ENCODE measurements at regions not wholly inside any gene's neighbourhood (a gene's known extent, or its start where the extent isn't known, plus 50 kb on each side); places are given as distances from the start of the nearest gene placed in this dataset.

DNA sequence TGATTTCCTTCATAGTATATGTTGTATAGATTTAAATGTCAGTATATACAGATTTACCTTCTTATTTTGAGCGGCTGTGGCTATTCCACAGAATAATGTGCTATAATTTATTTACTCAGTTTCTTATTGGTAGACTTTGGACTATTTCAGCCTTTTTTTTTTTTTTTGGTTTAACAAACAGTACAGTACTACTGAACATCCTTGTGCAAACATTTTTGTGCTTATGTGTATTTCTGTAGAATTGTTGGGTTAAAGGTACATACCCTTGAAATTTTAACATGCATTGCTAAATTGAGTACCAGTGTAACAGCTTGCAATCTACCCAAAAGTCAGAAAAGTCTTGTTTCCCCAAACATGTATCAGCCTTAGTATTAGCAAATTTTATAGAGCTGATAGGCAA lies 68.8 kb downstream of the HHEX start:
- peaks cover 18% of the 10 kb centered on the region for H3K9me1 ChIP-seq (ENCODE audit: insufficient read depth, low read length)
- H4K5ac ChIP-seq (ENCODE audit: low read depth, low read length), result no peak overlapping the region
- no peak overlapping the region for H3K4me3 ChIP-seq (ENCODE audit: insufficient read depth, low read depth, low read length)
- no peak overlapping the region for H2BK20ac ChIP-seq (ENCODE audit: low read depth, low read length)
- peaks cover 18% of the 10 kb centered on the region for H3K4me1 ChIP-seq (ENCODE audit: control insufficient read depth, insufficient read depth, low read length)
- H3K14ac ChIP-seq (replicated peaks; ENCODE audit: low read depth, low read length), result no peak overlapping the region
- no peak overlapping the region for H2AK5ac ChIP-seq (ENCODE audit: low read depth, low read length)
- H3K27ac ChIP-seq (ENCODE audit: insufficient read depth, low read length), result no peak overlapping the region
- no peak overlapping the region for H4K91ac ChIP-seq (ENCODE audit: insufficient read depth, low read depth, low read length)
- CTCF ChIA-PET, result interaction anchor here (0.6 kb wide), 1 partner anchor 319 kb away, joined by 3 read pairs; no protein-coding TSS in a partner anchor
- no peak overlapping the region for H3K4ac ChIP-seq (ENCODE audit: low read depth, low read length)
- no peak overlapping the region for H2AK9ac ChIP-seq (replicated peaks; ENCODE audit: low read depth, low read length, poor library complexity)
- in situ Hi-C loops (cut with MboI; ENCODE audit: low sequenced_read_pairs), result no loop called here
- no peak overlapping the region for H2BK15ac ChIP-seq (ENCODE audit: low read depth, low read length)
- TF ChIP-seq NFE2L2 (IDR thresholded peaks at IDR 0.05; ENCODE audit: low read depth, low read length) (no peak), MAZ (IDR thresholded peaks at IDR 0.05; ENCODE audit: borderline replicate concordance, low read depth, low read length) (no peak), POLR2A (IDR thresholded peaks at IDR 0.05; ENCODE audit: low read depth, low read length) (no peak), SMC3 (IDR thresholded peaks at IDR 0.05; ENCODE audit: low read depth, low read length) (no peak), RAD21 (IDR thresholded peaks at IDR 0.05; ENCODE audit: low read length) (no peak), RFX5 (IDR thresholded peaks at IDR 0.05; ENCODE audit: low read depth, low read length) (no peak), CHD1 (IDR thresholded peaks at IDR 0.05; ENCODE audit: low read depth, low read length) (no peak), CEBPB (IDR thresholded peaks at IDR 0.05; ENCODE audit: low read depth, low read length) (no peak), FOS (IDR thresholded peaks at IDR 0.05; ENCODE audit: low read depth, low read length) (no peak), RCOR1 (IDR thresholded peaks at IDR 0.05; ENCODE audit: insufficient replicate concordance, low read length) (no peak), MAFK (IDR thresholded peaks at IDR 0.05; ENCODE audit: low read depth, low read length) (no peak), MXI1 (IDR thresholded peaks at IDR 0.05; ENCODE audit: borderline replicate concordance, low read depth, low read length) (no peak), BHLHE40 (IDR thresholded peaks at IDR 0.05; ENCODE audit: low read depth, low read length) (no peak)
- TF ChIP-seq, protein P1, sequence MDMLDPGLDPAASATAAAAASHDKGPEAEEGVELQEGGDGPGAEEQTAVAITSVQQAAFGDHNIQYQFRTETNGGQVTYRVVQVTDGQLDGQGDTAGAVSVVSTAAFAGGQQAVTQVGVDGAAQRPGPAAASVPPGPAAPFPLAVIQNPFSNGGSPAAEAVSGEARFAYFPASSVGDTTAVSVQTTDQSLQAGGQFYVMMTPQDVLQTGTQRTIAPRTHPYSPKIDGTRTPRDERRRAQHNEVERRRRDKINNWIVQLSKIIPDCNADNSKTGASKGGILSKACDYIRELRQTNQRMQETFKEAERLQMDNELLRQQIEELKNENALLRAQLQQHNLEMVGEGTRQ (IDR thresholded peaks at IDR 0.05; ENCODE audit: low read depth, low read length), result no peak
- TF ChIP-seq, protein P2, sequence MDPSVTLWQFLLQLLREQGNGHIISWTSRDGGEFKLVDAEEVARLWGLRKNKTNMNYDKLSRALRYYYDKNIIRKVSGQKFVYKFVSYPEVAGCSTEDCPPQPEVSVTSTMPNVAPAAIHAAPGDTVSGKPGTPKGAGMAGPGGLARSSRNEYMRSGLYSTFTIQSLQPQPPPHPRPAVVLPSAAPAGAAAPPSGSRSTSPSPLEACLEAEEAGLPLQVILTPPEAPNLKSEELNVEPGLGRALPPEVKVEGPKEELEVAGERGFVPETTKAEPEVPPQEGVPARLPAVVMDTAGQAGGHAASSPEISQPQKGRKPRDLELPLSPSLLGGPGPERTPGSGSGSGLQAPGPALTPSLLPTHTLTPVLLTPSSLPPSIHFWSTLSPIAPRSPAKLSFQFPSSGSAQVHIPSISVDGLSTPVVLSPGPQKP (IDR thresholded peaks at IDR 0.05; ENCODE audit: borderline replicate concordance, low read depth, low read length), result no peak
- TF ChIP-seq, protein P3, sequence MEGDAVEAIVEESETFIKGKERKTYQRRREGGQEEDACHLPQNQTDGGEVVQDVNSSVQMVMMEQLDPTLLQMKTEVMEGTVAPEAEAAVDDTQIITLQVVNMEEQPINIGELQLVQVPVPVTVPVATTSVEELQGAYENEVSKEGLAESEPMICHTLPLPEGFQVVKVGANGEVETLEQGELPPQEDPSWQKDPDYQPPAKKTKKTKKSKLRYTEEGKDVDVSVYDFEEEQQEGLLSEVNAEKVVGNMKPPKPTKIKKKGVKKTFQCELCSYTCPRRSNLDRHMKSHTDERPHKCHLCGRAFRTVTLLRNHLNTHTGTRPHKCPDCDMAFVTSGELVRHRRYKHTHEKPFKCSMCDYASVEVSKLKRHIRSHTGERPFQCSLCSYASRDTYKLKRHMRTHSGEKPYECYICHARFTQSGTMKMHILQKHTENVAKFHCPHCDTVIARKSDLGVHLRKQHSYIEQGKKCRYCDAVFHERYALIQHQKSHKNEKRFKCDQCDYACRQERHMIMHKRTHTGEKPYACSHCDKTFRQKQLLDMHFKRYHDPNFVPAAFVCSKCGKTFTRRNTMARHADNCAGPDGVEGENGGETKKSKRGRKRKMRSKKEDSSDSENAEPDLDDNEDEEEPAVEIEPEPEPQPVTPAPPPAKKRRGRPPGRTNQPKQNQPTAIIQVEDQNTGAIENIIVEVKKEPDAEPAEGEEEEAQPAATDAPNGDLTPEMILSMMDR (conservative IDR thresholded peaks at IDR 0.05; ENCODE audit: low read depth, low read length), result no peak
- no peaks in the 10 kb centered on the region for H3K27me3 ChIP-seq (ENCODE audit: control insufficient read depth, insufficient read depth, low read length)
- BruUV-seq (replicated peaks), result no TSS peak
- dilution Hi-C loops (cut with HindIII; ENCODE audit: low sequenced_read_pairs, unreplicated experiment), result no loop called here
- no peak for DNase-seq
- no peaks in the 10 kb centered on the region for H3K9me3 ChIP-seq (ENCODE audit: control insufficient read depth, insufficient read depth, low read length)
- H3K4me2 ChIP-seq (ENCODE audit: low read depth, low read length), result no peak overlapping the region
- intact Hi-C loops (cut with micrococcal nuclease), result no loop called here
- no peak overlapping the region for H2BK5ac ChIP-seq (ENCODE audit: low read depth, low read length, poor library complexity, severe bottlenecking)
- H2BK120ac ChIP-seq (ENCODE audit: low read depth, low read length), result no peak overlapping the region
- H4K8ac ChIP-seq (ENCODE audit: low read depth in 2 of 2, low read length in 2 of 2), result no peak overlapping the region
- no peak overlapping the region for H3K9ac ChIP-seq (ENCODE audit: low read depth, low read length)
- H3K79me1 ChIP-seq (ENCODE audit: low read depth in 1 of 2, low read length in 2 of 2), result no peaks in the 10 kb centered on the region
- POLR2A ChIA-PET (ENCODE audit: unreplicated experiment), result no interaction called here
- H4K20me1 ChIP-seq (ENCODE audit: insufficient read depth, low read length), result no peaks in the 10 kb centered on the region
- no peaks in the 10 kb centered on the region for H3K36me3 ChIP-seq (ENCODE audit: control insufficient read depth, insufficient read depth, low read length)
- no peak overlapping the region for H2AFZ ChIP-seq (replicated peaks; ENCODE audit: low read length, poor library complexity)
- ATAC-seq (ENCODE audit: low read depth), result no peak
- no peak overlapping the region for H3K56ac ChIP-seq (ENCODE audit: extremely low read depth, insufficient read depth, low read length)
- H3K23ac ChIP-seq (ENCODE audit: low read depth, low read length), result no peak overlapping the region
- H3K18ac ChIP-seq (ENCODE audit: low read depth, low read length), result no peak overlapping the region
- WGBS, 2 experiments (ENCODE audit: extremely low coverage in 2 of 2, insufficient read length in 1 of 2), result no CpG with 5 or more reads among the region's 1 CpG

All from IMR-90 (cell line).